ENCODE measurements at regions not wholly inside any gene's neighbourhood (a gene's known extent, or its start where the extent isn't known, plus 50 kb on each side); places are given as distances from the start of the nearest gene placed in this dataset.

- no peak for TF ChIP-seq CTCF (conservative IDR thresholded peaks at IDR 0.05; ENCODE audit: low read length)
- no peak for TF ChIP-seq EZH2phosphoT487 (IDR thresholded peaks at IDR 0.05; ENCODE audit: borderline replicate concordance, low read depth, low read length)
These were observed 58.3 kb upstream of the PACRGL start for GRCh38 chr4:20641976-20642375.

All from OCI-LY7 (cell line).